Peyer's patch (tissue), 4 donors: ENCODE measurements at regions not wholly inside any gene's neighbourhood (a gene's known extent, or its start where the extent isn't known, plus 50 kb on each side); places are given as distances from the start of the nearest gene placed in this dataset.

Source experiments
- DNase-seq, 3 donors: peaks; one replicate each; pipeline ENCODE4 v3.0.0-alpha.2; 2017 to 2019
- H3K27ac ChIP-seq, 4 donors: fragments of 200-600 bp; sonication (generic); one replicate each; pipeline ENCODE4 v1.5.1; 2016 to 2019
- H3K27me3 ChIP-seq, 2 donors: fragments of 200-600 bp; sonication (generic); one replicate each; pipeline ENCODE4 v1.5.1; 2019
- H3K36me3 ChIP-seq, 3 donors: fragments of 200-600 bp; sonication (generic); one replicate each; pipeline ENCODE4 v1.5.1; 2016 to 2019
- H3K4me1 ChIP-seq, 4 donors: fragments of 200-600 bp; sonication (generic); one replicate each; pipeline ENCODE4 v1.5.1; 2016 to 2019
- H3K4me3 ChIP-seq, 4 donors: fragments of 200-600 bp; sonication (generic); 1 replicate in 3 of 4; 2 replicates in 1 of 4; pipeline ENCODE4 v1.5.1; 2016 to 2019; ENCODE audit warnings: mild to moderate bottlenecking in 1 of 4
- H3K9me3 ChIP-seq, 4 donors: fragments of 200-600 bp; sonication (generic); one replicate each; pipeline ENCODE4 v1.5.1; 2016 to 2019; ENCODE audit warnings: mild to moderate bottlenecking in 1 of 4
- CTCF ChIP-seq, 6 experiments: fragments of 450-650 bp in 4 of 6; fragments of 200-600 bp in 2 of 6; sonication (generic) in 1 of 6; IDR thresholded peaks; one replicate each; pipeline ENCODE4 v1.5.1; 2017 to 2019; ENCODE audit warnings: antibody characterized with exemption in 6 of 6, mild to moderate bottlenecking in 3 of 6, moderate library complexity in 1 of 6
- POLR2A ChIP-seq, 2 donors: fragments of 450-650 bp; IDR thresholded peaks; one replicate each; pipeline ENCODE4 v1.5.1; 2017; ENCODE audit warnings: antibody characterized with exemption in 2 of 2, mild to moderate bottlenecking in 2 of 2, moderate library complexity in 2 of 2

GRCh38 chr12:75805905-75806304, 225.7 kb downstream of the PHLDA1 start:
- no peaks in the 10 kb centered on the region for H3K9me3 ChIP-seq
- no peaks in the 10 kb centered on the region for H3K36me3 ChIP-seq
- H3K4me3 ChIP-seq, result no peak overlapping the region
- H3K4me1 ChIP-seq, result no peaks in the 10 kb centered on the region
- H3K27me3 ChIP-seq, result no peaks in the 10 kb centered on the region
- TF ChIP-seq CTCF (IDR thresholded peaks at IDR 0.05) (no peak), POLR2A (IDR thresholded peaks at IDR 0.05) (no peak)
- no peak for DNase-seq
- no peak overlapping the region for H3K27ac ChIP-seq

GRCh38 chr12:75805320-75805719, 226.3 kb downstream of the PHLDA1 start:
- no peak for DNase-seq
- H3K27ac ChIP-seq, result no peak overlapping the region
- TF ChIP-seq CTCF (IDR thresholded peaks at IDR 0.05) (no peak), POLR2A (IDR thresholded peaks at IDR 0.05) (no peak)
- no peaks in the 10 kb centered on the region for H3K4me1 ChIP-seq
- no peaks in the 10 kb centered on the region for H3K27me3 ChIP-seq
- H3K9me3 ChIP-seq, result no peaks in the 10 kb centered on the region
- H3K4me3 ChIP-seq, result no peak overlapping the region
- H3K36me3 ChIP-seq, result no peaks in the 10 kb centered on the region

DNA sequence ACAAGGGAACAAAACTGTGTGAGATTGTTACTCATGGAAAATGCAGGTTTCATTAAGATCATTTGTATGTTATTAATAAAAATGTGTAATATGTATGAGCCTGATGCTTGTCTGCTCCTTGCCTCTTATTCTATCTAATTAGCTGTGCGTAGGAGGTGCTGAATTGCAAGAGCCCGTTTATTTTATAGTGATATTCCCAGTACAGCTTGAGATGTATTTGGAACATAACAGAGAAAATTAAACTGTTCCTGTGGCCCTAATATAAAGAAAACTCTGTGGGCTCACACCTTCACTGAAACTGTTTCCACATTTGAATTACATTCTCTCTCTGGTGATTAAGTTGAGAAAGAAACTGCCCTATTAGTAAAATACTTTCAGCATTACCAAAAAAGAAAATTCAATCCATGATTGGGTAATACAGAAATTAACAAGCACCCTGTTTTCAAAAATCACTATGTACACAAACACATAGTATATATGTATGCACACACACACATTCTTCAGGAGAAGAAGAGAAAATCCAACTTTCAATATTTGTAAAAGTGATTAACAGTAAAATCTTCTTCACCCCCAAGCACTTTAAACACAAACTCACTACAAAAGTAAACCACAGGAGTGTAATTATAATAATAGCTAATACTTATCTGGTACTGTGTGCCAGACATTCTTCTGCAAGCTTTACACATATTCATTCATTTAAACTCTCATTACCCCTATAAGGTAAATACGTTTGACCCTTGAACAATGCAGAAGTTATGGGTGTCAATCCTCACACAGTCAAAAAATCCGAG, 233.2 kb downstream of the PHLDA1 start:
- no peaks in the 10 kb centered on the region for H3K36me3 ChIP-seq
- no peak overlapping the region for H3K4me3 ChIP-seq
- TF ChIP-seq POLR2A (IDR thresholded peaks at IDR 0.05), result no peak
- no peak for TF ChIP-seq CTCF (IDR thresholded peaks at IDR 0.05)
- no peaks in the 10 kb centered on the region for H3K27me3 ChIP-seq
- H3K4me1 ChIP-seq, result no peaks in the 10 kb centered on the region
- H3K9me3 ChIP-seq, result no peaks in the 10 kb centered on the region
- no peak for DNase-seq
- no peak overlapping the region for H3K27ac ChIP-seq

GRCh38 chr12:75795125-75795524, 236.5 kb downstream of the PHLDA1 start:
- Histone ChIP-seq H3K27me3 (no peaks in the 10 kb centered on the region), H3K4me3 (no peak overlapping the region), H3K9me3 (no peaks in the 10 kb centered on the region), H3K27ac (no peak overlapping the region), H3K4me1 (no peaks in the 10 kb centered on the region), H3K36me3 (no peaks in the 10 kb centered on the region)
- no peak for TF ChIP-seq POLR2A (IDR thresholded peaks at IDR 0.05)
- TF ChIP-seq CTCF (IDR thresholded peaks at IDR 0.05), result no peak
- DNase-seq, result no peak

DNA sequence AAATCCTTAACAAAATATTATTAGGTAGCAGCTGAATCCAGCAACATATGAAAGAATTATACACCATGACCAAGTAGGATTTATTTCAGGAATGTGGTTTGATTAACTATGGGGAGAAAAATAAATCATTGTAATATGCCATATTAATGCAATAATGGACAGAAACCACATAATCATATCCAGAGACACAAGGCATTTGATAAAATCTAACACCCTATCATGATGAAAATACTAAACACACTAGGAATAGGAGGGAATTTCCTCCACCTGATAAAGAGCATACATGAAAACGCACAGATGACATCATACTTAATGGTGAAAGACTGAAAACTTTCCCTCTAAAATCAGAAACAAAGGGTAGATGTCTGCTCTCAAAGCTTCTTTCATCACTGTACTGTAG, 238.9 kb downstream of the PHLDA1 start:
- TF ChIP-seq POLR2A (IDR thresholded peaks at IDR 0.05) (no peak), CTCF (IDR thresholded peaks at IDR 0.05) (no peak)
- Histone ChIP-seq H3K27ac (no peak overlapping the region), H3K9me3 (no peaks in the 10 kb centered on the region), H3K4me3 (no peak overlapping the region), H3K4me1 (no peaks in the 10 kb centered on the region), H3K27me3 (no peaks in the 10 kb centered on the region), H3K36me3 (no peaks in the 10 kb centered on the region)
- DNase-seq, result no peak
